Heart right ventricle (tissue), 16 donors: ENCODE measurements at regions not wholly inside any gene's neighbourhood (a gene's known extent, or its start where the extent isn't known, plus 50 kb on each side); places are given as distances from the start of the nearest gene placed in this dataset.

Source experiments
- ATAC-seq, 8 donors: fragments of 200-7000 bp; cut with Tn5 transposase; one replicate each; pipeline ENCODE4 v1.9.1; 2020; ENCODE audit warnings: mild to moderate bottlenecking in 8 of 8, moderate library complexity in 8 of 8, moderate number of reproducible peaks in 1 of 8
- DNase-seq, 2 donors: peaks; one replicate each; pipeline ENCODE4 v3.0.0-alpha.2; 2020
- H3K27ac ChIP-seq, 10 donors: fragments of 200-600 bp; sonication (generic) in 2 of 10; one replicate each; pipeline versions ENCODE4 v1.5.0 to v1.8.0; 2020 to 2022; ENCODE audit warnings: mild to moderate bottlenecking in 3 of 10
- H3K27me3 ChIP-seq, 7 donors: fragments of 200-600 bp; one replicate each; pipeline ENCODE4 v1.8.0; 2021 to 2022; ENCODE audit warnings: mild to moderate bottlenecking in 2 of 7
- H3K36me3 ChIP-seq, 9 donors: fragments of 200-600 bp; sonication (generic) in 1 of 9; one replicate each; pipeline versions ENCODE4 v1.5.0 to v1.8.0; 2020 to 2022; ENCODE audit warnings: mild to moderate bottlenecking in 2 of 9
- H3K4me1 ChIP-seq, 9 donors: fragments of 200-600 bp; sonication (generic) in 1 of 9; one replicate each; pipeline versions ENCODE4 v1.5.0 to v1.8.0; 2020 to 2022; ENCODE audit warnings: mild to moderate bottlenecking in 4 of 9
- H3K4me3 ChIP-seq, 10 donors: fragments of 200-600 bp; sonication (generic) in 2 of 10; one replicate each; pipeline versions ENCODE4 v1.5.0 to v1.8.0; 2020 to 2022; ENCODE audit warnings: mild to moderate bottlenecking in 7 of 10, moderate library complexity in 2 of 10
- H3K9me3 ChIP-seq, 11 donors: fragments of 200-600 bp in 10 of 11; sonication (generic) in 2 of 11; one replicate each; pipeline versions ENCODE4 v1.5.0 to v1.8.0; 2013 to 2022; ENCODE audit warnings: mild to moderate bottlenecking in 2 of 11, control low read depth in 1 of 11, moderate library complexity in 1 of 11
- CTCF ChIP-seq, 9 donors: fragments of 200-600 bp; sonication (generic) in 2 of 9; IDR thresholded peaks; one replicate each; pipeline versions ENCODE4 v1.5.0 to v1.8.0; 2021 to 2022; ENCODE audit warnings: antibody characterized with exemption in 9 of 9, mild to moderate bottlenecking in 5 of 9, moderate library complexity in 1 of 9
- WGBS, 2 donors: extraction: QIAGEN DNeasy Blood & Tissue Kit; methylation state at CpG; one replicate each; pipeline ENCODE4 v1.1.7; 2013; ENCODE audit warnings: inconsistent platforms in 1 of 2; 5-methylcytosine and 5-hydroxymethylcytosine counted together
- intact Hi-C, 10 donors: fragments of 100-400 bp; cut with DNase I; formaldehyde crosslinking; loops; one replicate each; pipeline versions ENCODE4 v1.11.1 to v1.14.2; 2022
- donor health status: Arrhythmogenic right ventricular cardiomyopathy.
- donor health status: ischemic (EF 13 %, LVEDD 7.1; RV severe dilation, severe dysfunction).
- donor health status: healthy with polysubstance abuse.
- donor health status: DM: no; HTN: yes; CAD: no.
- donor health status: DM: no; HTN: no; CAD: no.
- donor health status: ischemic (EF 25% LVEDD 6.9; RV normal size, moderate dysfunction).
- donor health status: ischemic (EF 25% LVEDD 5.7; RV mildly dilated, moderate dysfunction).
- donor health status: healthy.
- donor health status: DM: yes; HTN: yes; CAD: no.
- donor health status: Ischemic cardiomyopathy.
- donor health status: ischemic (EF 35%, LVEDD 5.7; RV mildly dilated, moderate dysfunction).
- donor health status: nonischemic (EF 11% LVEDD 7.7; RV severe dilation, severe dysfunction).
- donor health status: DM: yes; HTN: yes; CAD: no.
- donor health status: PGD.
- donor health status: ischemic (EF 29% LVEDD 5.4; RV normal size, mild dysfunction).
- donor health status: nonischemic (EF 23%, LVEDD 6.1; RV moderate dilation, normal function).

- intact Hi-C loops = no loop called here
- peaks cover 0 to 20% (median 0%) of the 10 kb centered on the region in 9 donors for H3K4me1 ChIP-seq
- 91 to 93% methylated on average over 1 of the region's 1 CpG for WGBS, 2 donors
- H3K36me3 ChIP-seq = no peaks in the 10 kb centered on the region
- ATAC-seq (no peak), DNase-seq (no peak)
- no peak for TF ChIP-seq CTCF (IDR thresholded peaks at IDR 0.05)
- no peaks in the 10 kb centered on the region for H3K27me3 ChIP-seq
- H3K27ac ChIP-seq = no peak overlapping the region
- no peak overlapping the region for H3K4me3 ChIP-seq
- H3K9me3 ChIP-seq = no peaks in the 10 kb centered on the region
These were observed 405.8 kb upstream of the PTGER4 start for GRCh38 chr5:40273936-40274335.

GRCh38 chr5:40271476-40271875 lies 408.2 kb upstream of the PTGER4 start:
- no peak for ATAC-seq
- intact Hi-C loops = no loop called here

GRCh38 chr5:40270274-40270845 lies 409.4 kb upstream of the PTGER4 start:
- intact Hi-C loops = no loop called here
- no peak for TF ChIP-seq CTCF (IDR thresholded peaks at IDR 0.05)
- Histone ChIP-seq H3K4me3 (no peak overlapping the region), H3K4me1 (peaks cover 0 to 20% (median 0%) of the 10 kb centered on the region in 9 donors), H3K9me3 (no peaks in the 10 kb centered on the region), H3K27ac (no peak overlapping the region), H3K27me3 (no peaks in the 10 kb centered on the region), H3K36me3 (no peaks in the 10 kb centered on the region)
- DNase-seq (no peak), ATAC-seq (no peak)
- WGBS, 2 donors = 81 to 84% methylated on average over 2 of the region's 2 CpGs

More at GRCh38 chr5:40271476-40271875, 408.2 kb upstream of the PTGER4 start:
- WGBS, 2 donors = 78 to 83% methylated on average over 2 of the region's 2 CpGs
- Histone ChIP-seq H3K4me1 (peaks cover 0 to 20% (median 0%) of the 10 kb centered on the region in 9 donors), H3K4me3 (no peak overlapping the region), H3K36me3 (no peaks in the 10 kb centered on the region), H3K9me3 (no peaks in the 10 kb centered on the region), H3K27me3 (no peaks in the 10 kb centered on the region), H3K27ac (no peak overlapping the region)
- DNase-seq = no peak
- no peak for TF ChIP-seq CTCF (IDR thresholded peaks at IDR 0.05)

DNA sequence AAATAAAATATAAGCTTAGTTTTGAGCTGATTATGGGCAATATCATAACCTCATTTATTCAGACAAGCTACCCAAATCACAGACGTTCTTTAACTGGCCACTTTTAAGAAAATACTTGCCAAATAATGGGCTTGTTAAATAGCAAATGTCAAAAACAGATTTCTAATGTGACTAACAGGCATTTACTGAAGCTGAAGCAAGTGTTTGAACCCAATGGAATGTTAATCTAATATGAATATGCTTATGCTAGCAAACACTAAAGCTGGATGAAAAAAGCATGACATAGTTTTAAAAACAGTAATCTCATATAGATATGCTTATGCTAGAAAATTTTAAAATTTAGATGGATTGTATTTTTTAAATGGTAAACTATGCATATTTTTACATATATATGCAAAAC lies 411.6 kb upstream of the PTGER4 start:
- intact Hi-C loops = no loop called here
- DNase-seq (no peak), ATAC-seq (no peak)
- Histone ChIP-seq H3K27ac (no peak overlapping the region), H3K4me3 (no peak overlapping the region), H3K4me1 (peaks cover 0 to 20% (median 0%) of the 10 kb centered on the region in 9 donors), H3K9me3 (no peaks in the 10 kb centered on the region), H3K36me3 (no peaks in the 10 kb centered on the region), H3K27me3 (no peaks in the 10 kb centered on the region)
- no peak for TF ChIP-seq CTCF (IDR thresholded peaks at IDR 0.05)
- WGBS, 2 donors = 57 to 59% methylated on average over 1 of the region's 1 CpG
